Activated CD4-positive, alpha-beta T cell treated with anti-CD3 and anti-CD28 coated beads, Interleukin-2, amount 50 U/mL, for 48 hours (primary cell): ENCODE measurements at regions not wholly inside any gene's neighbourhood (a gene's known extent, or its start where the extent isn't known, plus 50 kb on each side); places are given as distances from the start of the nearest gene placed in this dataset.
"Not testable (repeated sequence)": the region's sequence is repeated elsewhere in the genome, so short reads cannot be mapped to it uniquely, and the experiment has no call there.

Source experiments
- DNase-seq, 2 experiments: peaks; one replicate each; pipeline ENCODE4 v3.0.0-alpha.2; 2020

DNA sequence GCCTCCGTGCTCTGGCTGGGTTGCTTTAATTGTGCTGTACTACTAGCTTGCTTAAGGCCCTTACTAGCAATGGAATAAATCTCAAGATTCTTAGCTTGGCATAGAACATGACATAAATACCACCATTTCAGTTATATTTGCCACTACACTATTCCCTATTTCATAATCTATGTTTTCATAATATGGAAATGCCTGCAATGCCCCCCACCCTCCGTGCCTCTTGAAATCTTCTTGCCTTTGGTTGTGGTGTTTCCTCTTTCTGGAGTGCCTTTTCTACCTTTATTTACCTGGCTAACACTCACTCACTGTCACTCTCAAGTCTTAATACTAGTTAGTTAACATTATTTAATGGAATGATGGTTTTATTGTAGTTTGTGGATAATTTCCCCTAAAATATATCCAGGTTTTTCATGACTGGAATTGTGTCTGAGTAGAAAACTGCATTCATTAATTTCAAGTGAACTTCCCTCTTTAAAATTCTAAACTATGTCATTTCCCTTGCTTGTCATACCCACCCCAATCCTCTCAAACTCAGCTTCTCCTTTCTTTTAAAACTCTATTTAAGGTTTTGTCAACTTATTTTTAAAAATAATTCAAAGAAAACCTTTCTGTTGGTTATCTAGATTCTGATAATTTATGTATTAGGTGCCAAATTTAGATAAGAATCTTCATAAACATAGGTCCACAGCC, 521.7 kb upstream of the DAB2 start:
- no peak for DNase-seq

DNA sequence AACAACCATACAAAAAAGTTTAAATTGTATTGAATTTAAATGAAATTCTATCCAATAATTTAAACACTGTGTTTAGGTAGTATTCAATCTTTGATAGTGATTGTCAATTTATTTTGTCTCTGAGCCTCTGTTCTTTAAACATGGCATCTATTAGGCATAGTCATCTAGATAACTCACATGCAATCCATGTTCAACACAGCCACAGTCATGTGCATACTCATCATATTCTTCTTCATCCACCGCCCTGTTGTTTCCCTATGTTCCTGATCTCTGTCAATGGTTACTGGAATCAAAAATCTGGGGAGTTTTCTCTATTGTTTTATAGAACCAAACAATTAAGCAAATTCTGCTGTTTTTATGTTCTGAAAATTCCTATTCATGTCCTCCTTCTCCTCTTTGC, 521.1 kb upstream of the DAB2 start:
- no peak for DNase-seq

DNA sequence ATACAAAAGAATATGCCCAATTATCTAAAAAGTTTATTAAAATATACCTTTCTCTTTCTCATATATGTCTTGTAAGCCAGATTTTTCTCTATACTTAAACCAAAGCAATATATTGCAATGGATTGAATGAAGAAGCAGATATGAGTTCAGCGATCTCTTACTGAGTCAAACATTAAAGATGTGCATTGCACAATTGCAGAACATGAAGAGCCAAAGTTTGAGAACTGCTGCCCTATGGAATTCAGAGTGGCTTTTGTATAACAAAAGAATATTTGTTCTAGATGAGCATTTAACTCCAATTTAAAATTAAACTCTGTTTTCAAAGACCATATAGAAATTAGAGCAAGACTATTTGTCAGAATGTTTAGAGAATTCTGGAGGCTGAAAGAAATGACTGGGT, 519.0 kb upstream of the DAB2 start:
- no peak for DNase-seq

DNA sequence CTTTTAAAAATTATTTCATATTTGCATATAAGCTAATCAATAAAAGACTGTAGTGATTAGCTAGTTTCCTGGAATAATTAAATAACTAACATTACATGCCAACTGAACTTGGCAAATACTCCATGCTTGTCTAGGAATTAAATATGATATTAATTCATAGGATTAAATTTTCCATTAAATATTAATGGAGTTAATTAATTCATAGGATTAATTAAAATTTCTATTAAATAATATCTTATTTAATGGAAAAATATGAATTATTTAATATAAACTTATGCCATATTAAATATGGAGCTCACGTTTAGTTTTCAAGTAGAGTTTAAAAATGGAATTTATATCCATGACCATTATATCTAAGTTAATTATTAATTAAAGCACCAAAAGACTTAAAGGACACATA, 517.8 kb upstream of the DAB2 start:
- DNase-seq, result no peak

DNA sequence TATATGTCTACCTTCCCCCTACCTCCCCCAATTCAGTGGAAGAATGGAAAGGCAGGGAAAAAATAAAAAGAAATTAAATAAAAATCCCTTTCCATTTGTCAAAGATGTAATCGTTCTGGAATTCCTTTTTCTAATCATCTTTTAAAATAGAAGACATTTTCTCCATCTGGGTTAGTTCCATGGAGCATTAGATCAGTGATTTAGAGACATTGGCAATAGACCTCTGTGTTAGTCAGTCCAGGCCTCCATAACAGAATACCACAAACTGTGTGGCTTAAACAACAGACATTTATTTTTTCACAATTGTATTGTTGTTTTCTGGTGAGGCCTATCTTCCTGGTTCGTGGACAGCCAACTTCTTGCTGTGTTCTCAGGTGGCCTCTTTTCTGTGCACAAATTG, 516.6 kb upstream of the DAB2 start:
- DNase-seq, result no peak

DNA sequence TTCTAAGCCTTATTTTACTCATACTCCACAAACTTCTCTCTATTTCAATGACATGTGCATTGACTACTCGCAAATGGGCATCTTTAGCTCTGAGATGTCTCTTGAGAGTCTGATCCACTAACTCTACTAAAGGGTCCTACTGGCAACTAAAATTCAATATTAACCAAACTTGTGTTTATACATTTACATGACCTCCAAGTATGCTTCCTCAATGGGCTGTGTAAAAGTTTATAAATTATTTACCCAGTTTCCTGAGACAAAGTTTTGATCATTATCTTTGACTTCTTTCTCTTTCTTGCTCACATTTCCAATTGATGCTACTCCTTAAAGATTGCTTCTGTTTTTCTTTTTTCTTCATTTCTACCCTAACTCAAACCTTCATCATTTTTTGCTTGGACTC, 510.1 kb upstream of the DAB2 start:
- DNase-seq, result no peak

DNA sequence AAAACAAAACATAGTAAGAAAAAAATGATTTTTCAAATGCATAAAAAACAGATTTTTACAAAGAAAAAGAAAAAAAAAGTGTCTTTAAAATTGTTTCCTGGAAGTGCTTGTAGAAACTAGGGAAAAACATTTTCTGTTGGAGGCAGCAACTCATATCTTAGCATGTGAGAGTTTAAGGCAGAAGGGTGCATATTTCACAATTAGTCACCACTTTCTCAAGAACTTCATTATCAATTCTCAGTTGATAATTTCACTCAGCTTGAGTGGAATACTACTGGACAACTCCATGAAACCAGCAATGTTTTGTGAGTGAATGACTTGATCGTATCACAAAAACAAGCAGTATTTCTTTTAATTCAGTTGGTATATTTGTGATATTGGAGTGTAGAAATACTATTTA, 508.3 kb upstream of the DAB2 start:
- no peak for DNase-seq

DNA sequence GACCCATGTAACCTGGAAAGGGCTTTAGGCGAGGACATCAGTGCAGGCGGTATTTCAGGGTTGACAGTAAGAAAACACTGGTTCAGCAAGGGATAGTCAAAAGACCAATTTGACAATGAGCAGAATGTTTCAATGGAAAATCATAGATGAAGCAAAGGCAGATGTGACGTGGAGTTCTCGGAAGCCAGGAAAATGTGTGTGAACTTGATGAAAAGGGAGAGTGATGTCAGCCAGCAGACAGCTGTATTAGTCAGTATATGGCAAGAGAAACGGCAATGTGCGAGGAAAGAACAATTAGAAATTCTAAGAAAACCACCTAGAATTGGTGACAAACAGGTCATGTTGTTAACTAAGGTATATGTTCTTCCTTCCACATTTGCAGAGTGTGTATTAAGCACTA, 503.9 kb upstream of the DAB2 start:
- no peak for DNase-seq

DNA sequence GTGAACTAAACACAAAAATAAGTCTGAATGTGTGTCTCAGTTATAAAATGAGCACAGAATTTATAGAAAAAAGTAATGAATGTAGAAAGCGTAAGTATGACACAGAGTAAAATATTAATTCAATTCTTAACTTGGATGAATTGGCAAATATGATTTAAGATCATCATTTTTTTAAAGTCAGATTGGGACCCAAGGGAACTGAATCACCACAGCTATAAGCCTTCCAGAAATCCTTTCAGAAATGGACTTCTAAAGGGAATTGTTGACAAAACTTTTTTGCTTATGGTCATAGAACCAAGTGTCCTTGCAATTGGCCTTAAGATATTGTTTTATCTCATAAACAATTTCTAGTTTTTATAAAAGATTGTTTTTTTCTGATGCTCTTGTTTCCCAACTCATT, 495.1 kb upstream of the DAB2 start:
- DNase-seq, result no peak

DNA sequence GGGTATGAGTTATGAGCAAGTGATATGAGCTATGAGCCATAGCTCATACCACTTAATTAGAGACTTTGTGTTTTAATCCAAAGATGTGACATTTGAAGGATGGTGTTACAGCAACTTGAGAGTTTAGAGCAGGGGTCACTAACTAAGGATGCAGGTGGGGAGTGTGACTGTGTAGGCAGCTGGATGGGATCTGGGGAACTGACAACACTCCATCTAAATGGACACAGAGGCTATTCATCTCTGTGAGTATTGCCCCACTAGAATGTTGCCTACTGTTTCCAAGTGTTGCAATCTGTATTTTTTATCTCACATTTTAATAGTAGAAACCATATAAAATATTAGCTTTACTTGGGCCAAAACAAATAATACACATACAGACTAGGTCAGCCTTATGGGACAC, 488.1 kb upstream of the DAB2 start:
- DNase-seq, result no peak

DNA sequence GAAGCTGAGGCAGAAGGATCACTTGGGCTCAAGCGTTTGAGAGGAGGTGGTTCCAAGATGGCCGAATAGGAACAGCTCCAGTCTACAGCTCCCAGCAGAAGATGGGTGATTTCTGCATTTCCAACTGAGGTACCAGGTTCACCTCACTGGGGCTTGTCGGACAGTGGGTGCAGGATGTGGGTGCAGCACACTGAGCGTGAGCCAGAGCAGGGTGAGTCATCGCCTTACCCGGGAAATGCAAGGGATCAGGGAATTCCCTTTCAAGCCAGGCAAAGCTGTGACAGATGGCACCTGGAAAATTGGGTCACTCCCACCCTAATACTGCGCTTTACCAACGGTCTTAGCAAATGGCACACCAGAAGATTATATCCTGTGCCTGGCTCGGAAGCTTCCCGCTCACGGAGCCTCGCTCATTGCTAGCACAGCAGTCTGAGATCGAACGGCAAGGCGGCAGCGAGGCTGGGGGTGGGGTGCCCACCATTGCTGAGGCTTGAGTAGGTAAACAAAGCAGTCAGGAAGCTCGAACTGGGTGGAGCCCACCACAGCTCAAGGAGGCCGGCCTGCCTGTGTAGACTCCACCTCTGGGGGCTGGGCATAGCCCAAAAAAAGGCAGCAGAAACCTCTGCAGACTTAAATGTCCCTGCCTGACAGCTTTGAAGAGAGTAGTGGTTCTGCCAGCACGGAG, 482.6 kb upstream of the DAB2 start:
- DNase-seq, result not testable (repeated sequence)

DNA sequence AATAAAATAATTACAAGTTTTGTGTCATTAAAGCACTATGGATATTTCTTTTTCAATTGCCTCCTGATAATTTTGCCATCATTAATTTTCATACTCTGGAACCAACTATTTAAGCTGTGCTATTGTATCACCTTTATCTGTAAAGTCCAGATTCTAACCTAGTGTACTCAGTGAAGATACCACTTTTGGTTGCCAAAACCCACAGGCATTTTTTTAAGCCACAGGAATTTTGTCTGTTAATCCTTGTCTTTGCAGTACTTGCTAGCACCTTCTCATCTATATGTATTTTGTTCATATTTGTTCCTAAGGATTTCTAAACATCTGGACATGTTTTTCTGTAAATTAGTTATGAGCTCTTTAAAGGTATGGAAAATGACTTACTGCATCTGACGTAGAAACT, 481.4 kb upstream of the DAB2 start:
- no peak for DNase-seq

DNA sequence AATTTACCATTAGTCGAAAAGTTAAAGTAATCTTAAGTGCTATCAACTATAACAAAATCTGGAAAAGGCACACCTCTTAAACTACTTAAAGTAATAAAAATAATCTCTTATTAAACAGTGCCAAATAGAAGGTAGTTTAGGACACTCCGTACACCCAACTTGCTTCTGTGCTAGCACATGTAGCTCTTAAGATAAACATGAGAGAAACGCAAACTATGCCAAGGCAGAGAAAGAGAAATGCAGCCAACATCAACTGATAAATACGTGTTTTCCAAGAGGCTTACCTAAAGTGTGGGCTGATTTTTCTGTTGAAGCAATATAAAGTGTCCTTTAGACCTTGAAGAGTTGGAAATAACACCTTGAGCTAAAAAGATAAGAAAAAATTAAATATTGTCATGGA, 480.6 kb upstream of the DAB2 start:
- no peak for DNase-seq

DNA sequence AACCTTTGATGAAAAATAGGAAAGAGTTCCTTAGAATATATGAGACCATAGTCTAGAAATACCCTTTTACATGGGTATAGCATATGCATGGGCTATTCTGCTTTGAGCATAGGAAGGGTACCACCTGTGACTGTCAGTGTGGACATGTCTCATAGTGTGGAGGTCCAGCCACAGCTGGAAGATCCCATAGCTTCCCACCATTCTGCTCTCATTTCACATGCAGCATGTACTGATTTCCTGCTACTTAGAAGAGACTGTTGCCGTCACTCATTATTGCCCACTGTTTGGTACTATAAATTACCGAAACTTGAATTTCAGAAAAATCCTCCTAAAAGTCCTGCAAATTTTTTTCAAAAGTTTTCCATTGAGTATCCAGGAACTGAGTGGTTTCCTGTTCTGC, 477.8 kb upstream of the DAB2 start:
- no peak for DNase-seq

DNA sequence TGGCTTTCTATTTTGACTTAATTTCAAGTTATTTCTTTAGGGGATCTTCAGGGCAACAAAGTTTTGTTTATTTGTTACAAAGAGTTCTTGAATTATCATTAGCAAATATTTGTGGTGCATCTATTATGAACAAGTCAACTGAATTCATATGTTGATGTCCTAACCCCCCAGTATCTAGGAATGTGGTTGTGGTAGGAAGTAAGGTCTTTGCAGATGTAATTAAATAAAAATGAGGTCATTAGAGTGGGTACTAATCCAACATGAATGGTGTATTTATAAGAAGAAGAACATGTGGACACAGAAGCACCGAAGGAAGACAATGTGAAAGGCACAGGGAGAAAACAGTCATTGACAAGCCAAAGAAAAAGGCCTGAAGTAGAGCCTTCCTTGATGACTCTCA, 474.0 kb upstream of the DAB2 start:
- DNase-seq, result no peak

DNA sequence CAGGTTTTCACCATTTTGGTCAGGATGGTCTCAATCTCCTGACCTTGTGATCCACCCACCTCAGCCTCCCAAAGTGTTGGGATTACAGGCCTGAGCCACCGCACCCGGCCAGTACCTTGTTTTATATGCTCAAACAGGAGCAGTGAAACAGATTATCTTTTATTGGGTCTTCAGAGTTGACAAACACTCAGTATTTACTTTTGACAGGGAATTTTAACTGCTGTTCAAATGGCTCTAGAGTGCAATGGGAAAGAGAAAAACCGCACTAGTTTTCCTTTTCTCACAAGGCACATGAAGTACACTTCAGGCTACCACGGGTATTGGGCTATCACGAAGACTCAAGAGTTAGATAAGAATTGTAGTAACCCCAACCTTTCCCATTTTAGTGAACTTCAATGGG, 471.9 kb upstream of the DAB2 start:
- DNase-seq, result no peak

DNA sequence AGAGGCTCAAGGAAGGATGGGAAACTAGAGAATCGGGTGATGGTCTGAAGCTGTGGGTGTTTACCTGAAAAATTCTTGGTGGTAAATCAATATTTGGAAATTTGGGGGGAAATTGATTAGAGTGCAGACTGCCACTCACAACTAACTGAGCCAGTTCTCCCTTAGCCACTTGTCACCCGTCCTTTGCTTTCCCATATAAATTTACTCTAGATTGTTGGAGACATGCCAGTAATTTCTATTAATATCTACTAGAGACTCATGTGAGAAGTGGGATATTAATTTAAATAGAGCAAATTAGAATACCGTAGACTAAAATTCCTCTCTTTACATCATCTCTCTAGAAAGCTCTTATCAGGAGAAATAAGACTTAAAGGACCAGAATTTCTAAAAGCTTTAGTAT, 471.3 kb upstream of the DAB2 start:
- DNase-seq, result no peak

DNA sequence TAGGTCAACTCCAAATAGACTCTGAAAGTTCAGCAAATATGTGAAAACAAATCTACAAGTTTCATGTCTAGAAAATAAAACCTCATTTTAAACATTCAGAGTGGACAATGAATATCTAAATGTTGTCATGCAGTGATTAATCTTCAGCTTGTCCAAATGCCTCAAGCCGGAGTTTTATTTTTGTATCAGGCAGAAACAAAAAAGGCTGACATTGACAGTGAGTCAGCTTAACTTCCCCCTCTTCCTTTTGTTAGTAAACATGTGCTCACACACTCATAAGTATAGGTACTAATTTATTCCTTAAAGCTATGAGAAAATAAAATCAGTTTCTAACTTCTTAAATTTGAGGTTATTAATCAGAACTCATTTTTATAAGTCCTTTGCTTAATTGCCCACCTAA, 467.9 kb upstream of the DAB2 start:
- DNase-seq, result no peak

DNA sequence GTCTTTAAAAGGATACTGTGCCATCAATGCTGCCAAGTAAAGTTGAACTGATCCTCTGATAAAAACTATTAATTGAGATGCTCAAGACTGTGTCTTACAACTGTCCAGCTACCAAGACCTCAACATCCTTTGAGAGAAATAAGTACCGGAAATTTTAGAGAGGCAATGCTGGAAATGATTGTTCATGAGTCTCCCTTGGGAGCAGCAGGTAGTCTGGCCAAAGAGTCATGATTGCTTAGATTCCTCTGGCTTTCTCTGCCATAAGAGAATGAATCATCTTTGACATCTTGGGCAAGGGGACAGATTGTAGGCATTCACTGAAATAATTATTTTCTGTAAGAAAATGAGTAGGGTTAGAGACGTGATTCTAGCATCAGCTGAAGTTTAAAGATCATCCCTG, 466.6 kb upstream of the DAB2 start:
- DNase-seq, result no peak

DNA sequence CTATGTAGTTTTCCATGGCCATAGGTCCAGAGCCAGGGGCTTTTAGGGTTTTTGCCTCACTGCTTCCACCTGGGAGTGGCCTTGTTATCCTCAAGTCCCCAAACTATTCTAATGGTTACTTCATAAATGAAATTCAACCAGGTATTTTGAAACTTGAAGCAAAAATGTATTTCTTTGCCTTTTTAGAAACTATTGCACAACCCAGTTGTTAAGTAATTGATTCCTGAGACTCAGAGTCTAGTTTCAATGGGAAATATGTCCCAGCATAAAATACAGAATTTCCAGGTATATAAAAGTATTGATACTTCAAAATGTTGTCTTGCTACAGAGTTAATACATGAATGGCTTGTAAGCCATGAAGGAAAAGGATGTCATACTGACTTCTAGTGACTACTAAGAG, 456.2 kb upstream of the DAB2 start:
- DNase-seq, result no peak

DNA sequence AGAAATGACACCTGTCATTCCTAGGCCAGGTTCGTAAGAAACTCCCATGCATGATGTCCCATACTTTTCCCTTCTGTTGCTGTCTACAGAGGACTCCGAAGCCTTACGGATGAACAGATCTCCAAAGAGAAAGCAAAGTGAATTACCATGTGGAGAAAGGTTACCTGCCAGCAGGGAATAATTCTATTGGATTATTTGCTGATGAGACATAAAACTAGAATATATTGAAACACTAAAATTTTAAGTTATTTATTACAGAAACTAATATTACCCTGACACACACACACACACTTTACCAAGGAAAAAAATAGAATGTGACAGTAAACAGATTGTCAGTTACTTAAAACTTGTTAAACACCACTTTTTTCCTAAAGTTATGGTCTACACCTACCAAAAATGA, 452.7 kb upstream of the DAB2 start:
- DNase-seq, result no peak

DNA sequence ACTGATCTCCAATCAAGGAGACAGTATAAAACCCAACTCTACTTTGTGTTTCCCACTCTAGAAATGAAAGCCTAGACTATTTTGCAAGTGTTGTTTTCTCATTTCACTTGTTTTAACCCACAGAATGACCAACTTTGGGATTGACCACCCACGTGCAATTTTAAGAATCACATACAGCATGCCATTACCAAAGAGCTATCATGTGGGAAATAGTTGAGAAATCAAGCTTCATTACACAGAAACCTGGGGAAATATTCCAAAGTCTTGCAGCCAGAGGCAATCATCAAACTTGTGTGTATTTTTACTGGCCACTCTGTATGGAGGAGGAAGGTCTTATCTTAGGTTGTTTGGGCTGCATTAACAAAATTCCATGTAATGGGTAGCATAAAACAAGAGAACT, 451.4 kb upstream of the DAB2 start:
- no peak for DNase-seq

DNA sequence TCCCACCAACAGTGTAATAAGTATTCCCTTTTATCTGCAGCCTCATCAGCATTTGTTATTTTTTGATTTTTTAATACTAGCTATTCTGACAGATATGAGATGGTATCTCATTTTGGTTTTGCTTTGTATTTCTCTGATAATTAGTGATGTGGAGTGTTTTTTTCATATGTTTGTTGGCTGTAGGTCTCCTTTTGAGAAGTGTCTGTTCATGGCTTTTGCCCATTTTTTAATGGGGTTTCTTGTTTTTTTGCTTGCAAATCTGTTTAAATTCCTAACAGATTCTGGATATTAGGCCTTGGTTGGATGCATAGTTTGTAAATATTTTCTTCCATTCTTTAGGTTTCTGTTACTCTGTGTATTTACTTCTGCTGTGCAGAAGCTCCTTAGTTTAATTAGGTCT, 445.4 kb upstream of the DAB2 start:
- no peak for DNase-seq

DNA sequence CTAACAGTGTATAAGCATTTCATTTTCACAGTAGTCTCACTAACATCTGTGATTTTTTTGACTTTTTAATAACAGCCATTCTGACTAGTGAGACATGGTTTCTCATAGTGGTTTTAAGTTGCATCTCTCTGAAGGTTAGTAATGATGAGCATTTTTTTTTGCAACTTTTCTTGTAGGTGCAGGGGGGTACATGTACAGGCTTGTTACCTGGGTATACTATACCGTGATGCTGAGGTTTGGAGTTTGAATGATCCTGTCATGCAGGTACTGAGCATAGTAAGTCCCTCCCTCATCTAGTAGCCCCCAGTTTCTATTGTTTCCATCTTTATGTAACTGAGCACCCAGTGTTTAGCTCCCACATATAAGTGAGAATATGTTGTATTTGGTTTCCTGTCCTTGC, 444.6 kb upstream of the DAB2 start:
- DNase-seq, result no peak

DNA sequence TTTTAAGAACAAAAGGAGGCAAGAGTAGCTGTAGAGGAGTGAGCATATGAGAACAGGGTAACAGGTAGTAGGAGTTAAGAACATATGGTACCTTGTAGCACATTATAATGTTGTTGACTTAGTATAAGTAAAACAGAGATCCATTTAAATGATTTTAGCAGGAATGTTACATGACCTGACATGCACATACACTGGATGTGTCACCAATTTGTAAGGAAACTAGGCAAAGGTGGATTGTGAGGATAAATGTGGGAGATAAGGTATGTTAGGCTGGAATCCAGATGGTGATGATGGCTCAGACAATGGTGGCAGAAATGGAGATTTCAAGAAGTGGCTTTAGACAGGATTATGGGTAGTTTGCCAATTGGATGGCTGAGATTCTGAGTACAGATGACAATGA, 443.1 kb upstream of the DAB2 start:
- no peak for DNase-seq
